Skeletal muscle tissue (tissue), 3 donors: ENCODE measurements at regions not wholly inside any gene's neighbourhood (a gene's known extent, or its start where the extent isn't known, plus 50 kb on each side); places are given as distances from the start of the nearest gene placed in this dataset.
A peak's percentile ranks its signal among the peaks of the same experiment; 100 is the strongest.
"Not testable (repeated sequence)": the region's sequence is repeated elsewhere in the genome, so short reads cannot be mapped to it uniquely, and the experiment has no call there.

Source experiments
- H3K27ac ChIP-seq: one replicate; pipeline ENCODE4 v1.7.0; 2013; ENCODE audit warnings: mild to moderate bottlenecking, low read depth, low read length, inconsistent platforms
- H3K27me3 ChIP-seq, 3 donors: one replicate each; pipeline ENCODE4 v1.7.0; 2013; ENCODE audit warnings: low read length in 3 of 3; ENCODE audit not compliant: control insufficient read depth in 3 of 3, insufficient read depth in 3 of 3
- H3K36me3 ChIP-seq, 3 donors: one replicate each; pipeline ENCODE4 v1.7.0; 2013; ENCODE audit warnings: low read length in 3 of 3; ENCODE audit not compliant: control insufficient read depth in 3 of 3, insufficient read depth in 3 of 3
- H3K4me1 ChIP-seq, 3 donors: one replicate each; pipeline ENCODE4 v1.7.0; 2013; ENCODE audit warnings: low read length in 3 of 3, mild to moderate bottlenecking in 3 of 3; ENCODE audit not compliant: control insufficient read depth in 3 of 3, insufficient read depth in 3 of 3
- H3K4me3 ChIP-seq, 3 donors: one replicate each; pipeline ENCODE4 v1.7.0; 2013; ENCODE audit warnings: low read length in 3 of 3
- H3K9ac ChIP-seq, 3 donors: one replicate each; pipeline ENCODE4 v1.7.0; 2013; ENCODE audit warnings: low read length in 3 of 3, mild to moderate bottlenecking in 3 of 3, moderate library complexity in 2 of 3, low read depth in 1 of 3
- H3K9me3 ChIP-seq, 3 donors: one replicate each; pipeline ENCODE4 v1.7.0; 2013; ENCODE audit warnings: low read length in 3 of 3; ENCODE audit not compliant: control insufficient read depth in 3 of 3
- donor health status: Osteomylitis.

DNA sequence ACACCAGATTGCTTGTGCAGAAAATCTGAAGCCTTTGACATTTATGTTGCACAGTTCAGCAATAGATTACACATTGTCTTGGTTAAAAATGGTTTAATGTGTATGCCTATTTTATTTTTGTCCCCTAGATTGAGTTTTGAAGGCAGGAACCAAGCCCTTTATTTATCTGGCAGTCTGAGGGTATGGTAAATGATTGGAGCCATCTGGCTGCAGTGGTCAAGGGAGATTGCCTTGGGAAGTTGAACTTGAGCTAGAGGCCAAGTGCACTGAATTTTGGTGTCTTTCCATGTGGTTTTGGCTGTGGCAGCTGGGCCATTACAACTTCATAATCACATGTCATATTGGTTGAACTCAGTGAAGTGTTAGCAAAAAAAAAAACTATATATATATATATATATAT lies 248.7 kb upstream of the C2CD4B start:
- H3K27ac ChIP-seq = no peak overlapping the region
- H3K27me3 ChIP-seq = no peaks in the 10 kb centered on the region
- no peaks in the 10 kb centered on the region for H3K9me3 ChIP-seq
- peaks cover 11 to 40% (median 28%) of the 10 kb centered on the region in 3 donors for H3K4me1 ChIP-seq
- H3K36me3 ChIP-seq = no peaks in the 10 kb centered on the region
- no peak overlapping the region for H3K4me3 ChIP-seq
- no peak overlapping the region for H3K9ac ChIP-seq

DNA sequence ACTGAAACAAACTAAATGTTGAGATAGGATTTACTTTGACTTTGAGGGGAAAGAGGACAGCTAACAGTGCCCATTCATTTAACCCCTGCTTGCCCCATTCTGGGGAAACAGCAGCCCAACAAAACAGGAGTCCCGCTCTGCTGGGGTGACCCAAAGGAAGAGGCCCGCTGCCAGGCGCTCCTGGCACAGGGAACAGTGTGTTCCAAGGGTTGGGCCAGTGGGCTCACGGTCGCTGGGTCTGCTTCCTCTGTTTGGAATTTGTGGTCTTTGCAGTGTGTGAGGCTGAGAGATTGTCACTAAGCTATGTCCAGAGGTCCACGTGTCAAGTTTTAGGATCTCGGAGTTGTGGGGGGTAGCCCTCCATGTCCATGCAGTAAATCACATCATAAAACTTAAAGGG lies 250.4 kb upstream of the C2CD4B start:
- peaks cover 13 to 40% (median 28%) of the 10 kb centered on the region in 3 donors for H3K4me1 ChIP-seq
- no peaks in the 10 kb centered on the region for H3K27me3 ChIP-seq
- H3K36me3 ChIP-seq = no peaks in the 10 kb centered on the region
- no peak overlapping the region for H3K27ac ChIP-seq
- H3K9me3 ChIP-seq = no peaks in the 10 kb centered on the region
- H3K4me3 ChIP-seq = no peak overlapping the region
- H3K9ac ChIP-seq = no peak overlapping the region

DNA sequence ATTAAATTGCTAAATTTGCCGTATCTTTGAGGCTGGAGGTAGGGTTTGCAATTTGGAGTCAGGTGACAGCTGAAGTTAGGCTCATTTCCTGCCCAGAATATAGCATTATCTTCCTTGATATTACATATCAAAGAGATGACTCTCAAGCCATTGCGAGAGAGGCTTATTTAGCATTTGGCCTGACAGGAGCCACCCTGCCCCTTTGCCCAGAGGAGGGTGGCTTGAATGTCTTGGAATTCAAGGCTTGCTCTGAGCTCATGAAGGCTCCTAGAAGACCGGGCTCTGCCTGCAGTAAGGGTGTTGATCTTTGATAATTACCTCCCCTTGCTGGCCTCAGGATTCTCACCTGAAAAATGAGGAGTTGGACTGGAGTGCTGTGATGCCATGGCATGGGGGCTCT lies 251.4 kb upstream of the C2CD4B start:
- Histone ChIP-seq H3K9me3 (no peaks in the 10 kb centered on the region), H3K27me3 (no peaks in the 10 kb centered on the region), H3K4me3 (no peak overlapping the region), H3K4me1 (peaks cover 13 to 40% (median 28%) of the 10 kb centered on the region in 3 donors), H3K9ac (no peak overlapping the region), H3K36me3 (no peaks in the 10 kb centered on the region), H3K27ac (no peak overlapping the region)

DNA sequence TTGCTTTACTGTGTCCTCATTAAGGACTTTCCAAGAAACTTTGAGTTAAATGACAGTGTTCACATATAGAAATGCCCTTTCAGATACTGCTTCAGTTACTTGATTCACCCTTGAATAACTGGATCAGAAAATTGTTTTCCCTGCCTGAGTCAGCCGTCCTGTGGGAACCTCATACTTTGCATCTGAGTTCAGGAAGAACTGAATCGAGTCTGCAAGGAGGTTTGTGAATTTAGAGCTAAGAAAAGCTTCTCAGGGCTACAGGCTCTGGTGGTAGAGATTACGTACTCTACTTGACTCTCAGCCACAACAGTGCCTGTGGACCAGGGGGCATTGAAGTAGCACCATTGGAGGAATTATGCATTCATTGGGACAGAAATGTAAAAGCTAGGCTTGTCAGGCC lies 252.4 kb upstream of the C2CD4B start:
- peaks cover 13 to 36% (median 25%) of the 10 kb centered on the region in 3 donors for H3K4me1 ChIP-seq
- no peak overlapping the region for H3K4me3 ChIP-seq
- no peaks in the 10 kb centered on the region for H3K27me3 ChIP-seq
- H3K9ac ChIP-seq = no peak overlapping the region
- H3K27ac ChIP-seq = no peak overlapping the region
- no peaks in the 10 kb centered on the region for H3K9me3 ChIP-seq
- no peaks in the 10 kb centered on the region for H3K36me3 ChIP-seq

DNA sequence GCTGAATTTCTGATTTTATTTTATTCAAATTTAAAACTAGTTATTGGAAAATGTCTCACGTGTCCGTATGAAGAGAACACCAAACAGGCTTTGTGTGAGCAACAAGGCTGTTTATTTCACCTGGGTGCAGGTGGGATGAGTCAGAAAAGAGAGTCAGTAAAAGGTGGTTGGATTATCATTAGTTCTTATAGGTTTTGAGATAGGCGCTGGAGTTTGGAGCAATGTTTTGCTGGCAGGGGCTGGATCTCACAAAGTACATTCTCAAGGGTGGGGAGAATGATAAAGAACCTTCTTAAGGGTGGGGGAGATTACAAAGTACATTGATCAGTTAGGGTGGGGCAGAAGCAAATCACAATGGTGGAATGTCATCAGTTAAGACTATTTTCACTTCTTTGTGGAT lies 253.4 kb upstream of the C2CD4B start:
- peaks cover 10 to 27% (median 14%) of the 10 kb centered on the region in 3 donors for H3K4me1 ChIP-seq
- H3K9ac ChIP-seq, H3K4me3 ChIP-seq, H3K27me3 ChIP-seq, H3K9me3 ChIP-seq, H3K36me3 ChIP-seq, H3K27ac ChIP-seq: not testable (repeated sequence)

DNA sequence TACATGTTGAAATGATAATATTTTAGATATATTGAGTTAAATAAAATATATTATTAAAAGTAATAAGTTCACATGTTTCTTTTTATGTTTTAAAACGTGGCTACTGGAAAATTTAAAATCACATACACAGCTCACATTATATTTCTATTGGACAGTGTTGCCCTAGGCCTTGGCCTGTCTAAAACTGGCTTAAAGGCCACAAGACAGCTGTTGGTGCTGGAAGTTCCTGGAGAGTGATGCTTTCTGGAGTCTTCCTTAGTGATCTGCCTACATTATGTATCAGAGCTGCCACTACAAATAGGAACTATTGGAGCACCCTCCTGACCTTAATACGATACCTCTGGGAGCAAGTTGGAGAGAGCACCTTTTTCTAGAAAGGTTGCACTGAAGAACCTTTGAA lies 254.1 kb upstream of the C2CD4B start:
- H3K27me3 ChIP-seq = no peaks in the 10 kb centered on the region
- H3K4me1 ChIP-seq = peaks cover 8 to 23% (median 10%) of the 10 kb centered on the region in 3 donors
- no peak overlapping the region for H3K9ac ChIP-seq
- no peak overlapping the region for H3K27ac ChIP-seq
- no peak overlapping the region for H3K4me3 ChIP-seq
- no peaks in the 10 kb centered on the region for H3K36me3 ChIP-seq
- no peaks in the 10 kb centered on the region for H3K9me3 ChIP-seq

DNA sequence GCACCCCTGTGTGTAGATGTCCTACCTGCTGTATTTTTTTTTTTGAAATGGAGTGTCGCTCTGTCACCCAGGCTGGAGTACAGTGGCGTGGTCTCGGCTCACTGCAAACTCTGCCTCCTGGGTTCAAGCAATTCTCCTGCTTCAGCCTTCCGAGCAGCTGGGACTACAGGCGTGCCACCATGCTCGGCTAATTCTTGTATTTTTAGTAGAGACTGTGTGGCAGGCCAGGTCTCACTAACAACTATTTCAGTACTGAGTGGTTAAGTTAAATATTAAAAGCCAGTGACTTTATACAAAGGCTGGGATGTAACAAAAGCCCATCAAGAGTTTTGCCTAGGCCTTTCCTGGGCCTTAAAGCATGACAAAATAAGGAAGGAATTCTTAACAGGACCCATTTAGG lies 255.3 kb upstream of the C2CD4B start:
- not testable (repeated sequence) for H3K9ac ChIP-seq, H3K4me3 ChIP-seq, H3K27ac ChIP-seq, H3K27me3 ChIP-seq, H3K9me3 ChIP-seq, H3K36me3 ChIP-seq
- peaks cover 2 to 19% (median 3%) of the 10 kb centered on the region in 3 donors for H3K4me1 ChIP-seq

DNA sequence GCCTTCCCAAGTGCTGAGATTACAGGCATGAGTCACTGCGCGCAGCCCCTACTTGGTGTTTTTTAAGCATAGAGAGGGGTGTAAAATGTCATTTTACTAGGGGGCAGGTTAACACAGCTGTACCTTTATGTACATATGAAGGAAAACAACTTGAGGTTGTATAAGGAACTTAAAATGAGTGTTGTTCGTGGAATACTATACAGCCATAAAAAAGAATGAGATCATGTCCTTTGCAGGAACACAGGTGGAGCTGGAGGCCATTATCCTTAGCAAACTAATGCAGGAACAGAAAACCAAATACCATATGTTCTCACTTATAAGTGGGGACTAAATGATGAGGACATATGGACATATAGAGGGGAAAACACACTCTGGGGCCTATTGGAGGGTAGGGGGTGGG lies 256.2 kb upstream of the C2CD4B start:
- Histone ChIP-seq H3K4me1 (peaks cover 5 to 18% (median 6%) of the 10 kb centered on the region in 3 donors), H3K27me3 (no peaks in the 10 kb centered on the region), H3K27ac (no peak overlapping the region), H3K9ac (no peak overlapping the region), H3K4me3 (no peak overlapping the region), H3K9me3 (no peaks in the 10 kb centered on the region), H3K36me3 (no peaks in the 10 kb centered on the region)

DNA sequence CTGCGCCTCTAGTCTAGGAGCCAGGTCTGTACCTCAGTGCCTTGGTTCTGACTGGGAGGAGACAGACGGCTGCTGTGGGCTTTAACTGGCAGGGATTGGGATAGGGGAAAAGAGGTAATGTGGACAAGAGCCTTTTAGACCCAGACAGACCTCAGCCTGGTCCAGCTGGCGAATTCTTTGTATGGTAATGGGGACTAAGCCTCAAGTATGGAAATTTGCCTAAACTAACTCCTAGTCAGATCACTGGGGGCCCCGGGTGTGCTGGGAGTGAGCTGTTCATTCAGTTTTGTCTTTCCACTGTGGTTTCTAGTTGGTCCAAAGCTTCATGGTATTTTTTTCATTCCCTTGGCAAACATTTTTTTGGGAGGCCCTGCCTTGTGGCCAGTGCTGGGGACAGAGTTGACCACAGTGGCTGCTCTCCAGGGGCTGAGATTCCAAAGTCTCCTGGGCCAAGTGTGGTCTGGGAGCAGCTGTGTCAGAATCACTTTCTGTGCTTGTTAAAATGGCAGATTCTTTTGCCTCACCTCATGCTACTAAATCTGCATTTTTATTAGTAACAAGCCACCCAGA lies 261.4 kb upstream of the C2CD4B start:
- H3K27ac ChIP-seq = peak overlapping the region; percentile 5
- no peaks in the 10 kb centered on the region for H3K9me3 ChIP-seq
- no peaks in the 10 kb centered on the region for H3K36me3 ChIP-seq
- H3K9ac ChIP-seq = peak overlapping the region in 2 of 3 donors; percentile 27 to 43
- H3K4me3 ChIP-seq = peak overlapping the region in 1 of 3 donors; percentile 2
- peaks cover 20 to 31% (median 24%) of the 10 kb centered on the region in 3 donors for H3K4me1 ChIP-seq
- H3K27me3 ChIP-seq = no peaks in the 10 kb centered on the region

DNA sequence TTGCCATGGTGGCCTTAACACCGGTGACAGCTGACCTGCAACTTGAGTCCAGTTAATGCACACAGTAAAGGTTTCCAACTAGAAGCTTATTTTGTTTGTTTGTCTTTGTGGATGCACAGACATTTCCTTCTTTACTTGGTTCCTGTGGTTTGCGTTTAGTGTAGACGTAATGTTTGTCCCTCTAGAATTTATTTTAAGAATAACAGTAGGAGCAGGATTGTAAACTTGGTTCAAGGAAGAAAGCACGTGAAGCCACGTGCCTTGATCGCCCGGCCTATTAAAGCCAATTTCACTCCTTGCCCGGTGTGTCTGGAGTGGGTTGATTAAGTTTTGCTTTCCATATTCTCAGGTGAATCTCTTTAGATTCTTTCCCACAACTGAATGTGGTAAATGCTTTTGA lies 263.2 kb upstream of the C2CD4B start:
- Histone ChIP-seq H3K27ac (no peak overlapping the region), H3K27me3 (no peaks in the 10 kb centered on the region), H3K4me1 (peaks cover 33 to 46% (median 35%) of the 10 kb centered on the region in 3 donors), H3K4me3 (no peak overlapping the region), H3K9ac (no peak overlapping the region), H3K9me3 (no peaks in the 10 kb centered on the region), H3K36me3 (no peaks in the 10 kb centered on the region)
